GM10266 (cell line): ENCODE measurements at regions not wholly inside any gene's neighbourhood (a gene's known extent, or its start where the extent isn't known, plus 50 kb on each side); places are given as distances from the start of the nearest gene placed in this dataset.
A peak's percentile ranks its signal among the peaks of the same experiment; 100 is the strongest.

Experiments used
- DNase-seq: peaks from one replicate; pipeline ENCODE4 v3.0.0; 2012; ENCODE audit errors: extremely low spot score
- TF ChIP-seq, protein P1 (sequence below): IDR thresholded peaks from 2 replicates; pipeline ENCODE4 v1.5.1; 2012; ENCODE audit warnings: mild to moderate bottlenecking, low read depth; ENCODE audit not compliant: control insufficient read depth, insufficient read depth; ENCODE audit errors: missing control alignments

DNA sequence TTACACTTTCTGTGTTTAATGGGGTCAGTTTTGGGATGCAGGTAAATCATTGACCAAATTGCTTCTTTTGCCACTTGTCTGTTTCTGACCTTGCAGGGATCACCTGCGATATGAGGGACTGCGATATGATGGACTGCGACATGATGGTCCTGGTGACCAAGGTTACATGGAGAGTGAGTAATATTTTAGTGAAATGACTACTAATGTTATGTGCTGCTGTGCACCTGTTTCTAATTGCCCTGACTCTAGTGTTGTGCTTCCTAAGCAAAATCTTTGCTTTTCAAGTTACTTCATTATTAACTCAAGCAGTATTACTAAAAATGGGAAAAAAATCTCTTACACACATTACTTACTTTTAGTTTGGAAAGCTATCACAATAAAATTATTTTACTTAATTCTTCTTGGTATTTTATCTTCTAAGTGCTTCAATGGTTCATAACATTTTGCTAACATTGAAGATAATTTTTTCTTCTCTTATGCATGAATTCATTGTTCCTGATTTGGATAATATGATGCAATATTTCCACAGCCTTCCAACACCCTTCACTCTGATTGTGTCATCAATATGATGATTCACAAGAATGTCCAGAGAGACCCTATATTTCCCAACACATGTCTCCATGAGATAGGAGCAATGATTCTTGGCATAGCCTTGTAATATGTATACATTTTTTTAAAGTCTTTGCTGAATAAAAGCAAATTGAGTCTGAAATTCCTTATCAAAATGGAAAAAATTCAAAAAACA lies 306.2 kb upstream of the AKR1E2 start:
- no peak for DNase-seq
- TF ChIP-seq, protein P1, sequence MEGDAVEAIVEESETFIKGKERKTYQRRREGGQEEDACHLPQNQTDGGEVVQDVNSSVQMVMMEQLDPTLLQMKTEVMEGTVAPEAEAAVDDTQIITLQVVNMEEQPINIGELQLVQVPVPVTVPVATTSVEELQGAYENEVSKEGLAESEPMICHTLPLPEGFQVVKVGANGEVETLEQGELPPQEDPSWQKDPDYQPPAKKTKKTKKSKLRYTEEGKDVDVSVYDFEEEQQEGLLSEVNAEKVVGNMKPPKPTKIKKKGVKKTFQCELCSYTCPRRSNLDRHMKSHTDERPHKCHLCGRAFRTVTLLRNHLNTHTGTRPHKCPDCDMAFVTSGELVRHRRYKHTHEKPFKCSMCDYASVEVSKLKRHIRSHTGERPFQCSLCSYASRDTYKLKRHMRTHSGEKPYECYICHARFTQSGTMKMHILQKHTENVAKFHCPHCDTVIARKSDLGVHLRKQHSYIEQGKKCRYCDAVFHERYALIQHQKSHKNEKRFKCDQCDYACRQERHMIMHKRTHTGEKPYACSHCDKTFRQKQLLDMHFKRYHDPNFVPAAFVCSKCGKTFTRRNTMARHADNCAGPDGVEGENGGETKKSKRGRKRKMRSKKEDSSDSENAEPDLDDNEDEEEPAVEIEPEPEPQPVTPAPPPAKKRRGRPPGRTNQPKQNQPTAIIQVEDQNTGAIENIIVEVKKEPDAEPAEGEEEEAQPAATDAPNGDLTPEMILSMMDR, result no peak

DNA sequence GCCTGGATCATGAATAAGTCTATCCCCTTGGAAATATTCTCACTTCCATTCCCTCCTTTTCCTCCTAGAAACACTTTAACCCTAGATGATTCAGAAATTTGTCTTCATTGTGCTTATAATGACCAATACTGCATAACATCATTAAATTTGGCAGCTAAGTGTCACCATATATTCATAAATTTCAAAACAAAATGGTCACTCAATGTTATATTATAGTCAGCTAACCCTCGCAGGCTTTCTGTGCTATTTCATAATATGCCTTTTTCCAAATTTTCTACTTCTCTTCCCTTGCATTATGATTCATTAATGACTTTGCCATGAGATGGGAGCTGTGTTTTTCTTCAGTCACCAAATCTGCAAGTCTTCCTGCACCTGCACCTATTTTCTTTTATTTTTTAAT lies 308.3 kb upstream of the AKR1E2 start:
- no peak for DNase-seq

DNA sequence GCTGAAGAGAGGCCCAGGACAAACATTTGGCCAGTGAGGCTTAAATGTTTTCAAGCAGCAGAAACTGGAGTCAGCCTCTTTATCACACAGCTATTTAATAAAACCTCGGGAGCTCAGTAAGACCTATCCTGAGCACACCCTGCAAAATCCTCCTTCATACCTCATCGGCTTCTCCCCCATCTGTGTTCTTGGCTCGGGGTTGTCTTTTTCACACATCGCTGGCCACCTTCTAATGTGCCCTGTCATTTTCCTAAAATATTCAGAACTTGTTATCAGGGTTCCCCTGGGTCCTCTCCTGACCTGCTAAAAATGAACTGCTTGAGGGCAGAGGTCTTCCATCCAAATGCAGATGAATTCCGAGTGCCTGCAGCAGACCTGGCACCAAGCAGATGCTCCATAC lies 310.3 kb upstream of the AKR1E2 start:
- no peak for DNase-seq
- TF ChIP-seq, protein P1, result no peak

More for the DNA sequence above, 308.3 kb upstream of the AKR1E2 start:
- TF ChIP-seq, protein P1, result no peak

DNA sequence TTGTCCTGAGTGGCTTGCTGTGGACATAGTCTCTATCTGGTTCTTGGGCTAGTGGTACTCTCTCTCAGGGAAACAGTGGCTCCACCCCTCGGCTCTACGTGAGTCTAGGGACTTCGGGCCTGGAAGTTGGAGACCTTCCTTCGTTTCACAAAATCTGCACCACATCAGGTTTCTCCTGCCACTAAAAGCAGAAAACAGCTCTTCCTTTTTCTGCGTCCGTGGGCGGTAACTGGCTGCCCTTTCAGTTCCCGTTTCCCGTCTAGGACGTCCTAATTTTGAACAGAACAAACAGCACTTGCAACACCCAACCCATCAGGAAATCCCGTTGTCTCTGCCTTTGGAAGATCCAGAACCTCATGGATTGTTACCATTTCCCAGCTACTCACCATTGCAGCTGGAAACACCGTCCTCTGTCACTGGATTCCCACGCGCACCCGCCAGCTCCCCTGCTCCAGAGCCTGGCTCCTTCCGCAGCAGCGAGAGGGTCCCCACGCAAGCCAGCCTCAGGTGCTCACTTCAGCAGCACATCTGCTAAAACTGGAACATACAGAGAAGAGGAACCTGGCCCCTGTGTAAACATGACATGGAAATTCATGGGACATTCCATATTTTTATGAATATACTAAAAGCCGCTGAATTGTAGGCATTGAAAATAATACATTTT lies 311.4 kb upstream of the AKR1E2 start:
- TF ChIP-seq, protein P1, result no peak
- peak; percentile 24 for DNase-seq

DNA sequence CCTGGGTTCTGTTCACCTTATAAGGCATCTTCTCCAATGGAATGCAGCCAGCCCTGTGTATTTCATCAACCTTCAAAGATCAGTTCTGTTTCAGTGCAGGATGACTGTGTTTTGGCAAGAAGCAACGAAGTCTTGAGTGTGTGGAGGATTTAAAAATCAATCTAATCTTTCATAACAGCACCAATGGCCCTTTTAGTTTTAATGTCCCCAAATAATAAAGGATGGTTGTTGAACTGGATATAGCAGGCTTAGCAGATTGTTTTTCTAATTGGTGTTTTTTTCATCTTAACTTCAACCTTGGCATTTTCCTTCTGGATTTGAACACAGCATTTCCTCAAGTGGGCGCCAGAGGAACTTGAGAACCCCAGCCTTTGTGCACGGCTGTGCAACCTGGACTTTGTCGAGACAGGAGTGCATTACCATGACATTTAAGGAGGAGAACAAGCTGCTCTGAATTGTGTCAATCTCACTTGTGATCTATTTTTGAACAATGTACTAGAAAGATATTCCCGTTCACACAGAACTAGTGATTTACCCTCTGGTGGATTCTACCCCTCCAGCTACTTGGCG lies 313.3 kb upstream of the AKR1E2 start:
- no peak for DNase-seq
- TF ChIP-seq, protein P1, result peak; percentile 3

DNA sequence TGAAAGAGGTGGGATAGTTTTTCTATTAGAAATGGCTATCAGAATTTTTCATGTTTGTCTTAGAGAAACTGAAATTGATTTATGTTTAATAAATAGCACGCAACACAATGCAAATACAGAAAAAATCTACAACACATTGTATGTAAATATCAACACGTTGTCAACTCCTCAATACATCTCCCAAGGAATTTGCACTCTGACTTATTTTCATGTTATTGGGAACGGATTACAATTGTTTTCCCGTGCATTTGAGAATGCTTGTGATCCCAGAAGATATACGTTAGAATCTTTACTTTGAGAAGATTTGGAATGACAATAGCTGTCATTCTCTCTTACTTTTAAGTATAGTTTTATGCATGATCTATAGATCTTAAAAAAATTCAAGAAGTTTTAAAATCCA lies 313.8 kb upstream of the AKR1E2 start:
- no peak for DNase-seq
- TF ChIP-seq, protein P1, result no peak

DNA sequence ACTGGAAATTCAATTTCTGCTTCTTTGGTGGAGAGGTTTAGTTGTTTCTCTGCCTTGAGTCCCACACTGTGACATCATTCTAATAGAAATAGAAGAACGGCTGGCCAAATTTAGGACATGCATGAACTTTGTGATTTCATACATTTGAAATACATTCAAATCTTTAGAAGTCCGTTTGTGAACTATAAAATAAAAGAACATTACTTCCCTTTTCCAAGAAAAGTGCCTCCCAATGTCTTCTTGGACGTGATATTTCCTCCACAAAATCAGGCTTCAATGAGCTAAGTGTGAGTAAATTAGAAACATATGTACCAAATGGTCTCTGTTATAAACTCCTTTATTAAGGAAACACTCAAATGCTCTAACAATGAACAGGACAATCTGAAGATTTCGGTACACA lies 314.5 kb upstream of the AKR1E2 start:
- no peak for DNase-seq

More for the DNA sequence above, 314.5 kb upstream of the AKR1E2 start:
- TF ChIP-seq, protein P1, result no peak
